HG03378 (cell line): ENCODE measurements at regions not wholly inside any gene's neighbourhood (a gene's known extent, or its start where the extent isn't known, plus 50 kb on each side); places are given as distances from the start of the nearest gene placed in this dataset.

Experiments used
- ATAC-seq: cut with Tn5 transposase; IDR thresholded peaks from one replicate; pipeline ENCODE4 v1.9.1; 2021; ENCODE audit warnings: mild to moderate bottlenecking, moderate library complexity; ENCODE audit not compliant: unreplicated experiment

- ATAC-seq, result no peak
Observed at GRCh38 chr1:65090406-65090805, 57.6 kb upstream of the AK4 start.

GRCh38 chr1:65092691-65093090, 55.3 kb upstream of the AK4 start:
- ATAC-seq, result no peak

- ATAC-seq, result no peak
Observed at GRCh38 chr1:65097076-65097475, 50.9 kb upstream of the AK4 start.
